ENCODE measurements at regions not wholly inside any gene's neighbourhood (a gene's known extent, or its start where the extent isn't known, plus 50 kb on each side); places are given as distances from the start of the nearest gene placed in this dataset.

- no peak for TF ChIP-seq CTCF (IDR thresholded peaks at IDR 0.05)
- no peak for TF ChIP-seq POLR2A (IDR thresholded peaks at IDR 0.05)
These were observed 484.7 kb downstream of the EPHA7 start for GRCh38 chr6:92934625-92935024.

Measured in body of pancreas (tissue), 4 donors.